ENCODE measurements at regions not wholly inside any gene's neighbourhood (a gene's known extent, or its start where the extent isn't known, plus 50 kb on each side); places are given as distances from the start of the nearest gene placed in this dataset.
"Not testable (repeated sequence)": the region's sequence is repeated elsewhere in the genome, so short reads cannot be mapped to it uniquely, and the experiment has no call there.

DNA sequence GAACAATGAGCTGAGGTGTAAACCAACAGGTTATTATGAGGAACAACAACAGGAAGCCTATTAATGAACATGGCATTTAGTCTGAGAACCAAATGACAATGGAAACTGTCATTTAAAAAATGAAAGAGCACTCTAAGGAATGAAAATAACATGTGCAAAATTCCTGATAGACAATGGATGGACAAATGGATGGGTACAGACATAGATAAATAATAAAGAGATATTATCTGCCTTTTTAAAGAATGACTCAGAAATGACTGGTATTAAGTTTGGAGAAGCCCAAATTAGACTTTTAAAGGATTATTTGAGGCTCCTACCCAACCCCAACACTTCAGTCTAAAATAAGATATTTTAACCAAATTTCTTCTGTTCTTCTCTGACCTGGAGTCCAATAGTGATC is 650.5 kb upstream of the ZNF385D start:
- Histone ChIP-seq H3K4me1 (ENCODE audit: insufficient read depth) (no peaks in the 10 kb centered on the region), H3K4me3 (ENCODE audit: low read depth, low read length) (no peak overlapping the region), H3K27ac (ENCODE audit: low read depth) (no peak overlapping the region), H3K36me3 (ENCODE audit: insufficient read depth) (no peaks in the 10 kb centered on the region)
- no peak for DNase-seq (ENCODE audit: extremely low spot score)

DNA sequence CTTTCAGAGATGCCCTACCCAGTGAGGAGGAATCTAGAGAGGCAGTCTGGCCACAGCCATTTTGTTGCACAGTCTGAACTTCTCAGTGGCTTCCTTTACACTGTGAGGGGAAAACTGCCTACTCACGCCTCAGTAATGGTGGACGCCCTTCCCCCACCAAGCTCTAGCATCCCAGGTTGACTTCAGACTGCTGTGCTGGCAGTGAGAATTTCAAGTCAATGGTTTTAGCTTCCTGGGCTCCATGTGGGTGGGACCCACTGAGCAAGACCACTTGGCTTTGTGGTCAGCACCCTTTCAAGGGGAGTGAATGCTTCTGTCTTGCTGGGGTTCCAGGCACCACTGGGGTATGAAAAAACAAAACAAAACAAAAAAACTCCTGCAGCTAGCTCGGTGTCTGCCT is 663.2 kb upstream of the ZNF385D start:
- 93% methylated on average over 3 of the region's 3 CpGs for WGBS
- no peak for DNase-seq (ENCODE audit: extremely low spot score)
- Histone ChIP-seq H3K4me1 (ENCODE audit: insufficient read depth) (no peaks in the 10 kb centered on the region), H3K27ac (ENCODE audit: low read depth) (no peak overlapping the region), H3K36me3 (ENCODE audit: insufficient read depth) (no peaks in the 10 kb centered on the region), H3K4me3 (ENCODE audit: low read depth, low read length) (no peak overlapping the region)

- H3K36me3 ChIP-seq (ENCODE audit: insufficient read depth); DNase-seq (ENCODE audit: extremely low spot score): not testable (repeated sequence)
- 87% methylated on average over 19 of the region's 19 CpGs for WGBS
Observed at GRCh38 chr3:22416838-22417446, 665.9 kb upstream of the ZNF385D start.

DNA sequence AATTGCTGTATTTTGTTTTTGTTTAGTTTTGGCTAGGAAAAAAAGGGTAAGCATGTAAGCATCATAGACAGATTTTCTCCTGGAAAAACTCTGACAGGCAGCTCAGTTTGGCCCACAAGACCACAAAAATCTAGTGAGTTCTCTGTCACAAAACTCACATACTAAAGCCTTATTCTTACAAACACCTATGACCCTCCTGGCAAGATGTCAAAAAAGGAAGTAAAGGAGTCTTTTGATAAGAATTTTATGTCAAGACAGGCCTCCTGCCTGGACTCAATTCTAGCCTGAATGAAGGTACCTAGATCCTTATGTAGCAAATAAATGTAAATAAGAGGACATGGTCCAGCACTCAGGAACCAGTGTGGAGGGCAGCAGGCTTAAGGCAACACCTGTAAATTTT is 668.3 kb upstream of the ZNF385D start:
- no peaks in the 10 kb centered on the region for H3K36me3 ChIP-seq (ENCODE audit: insufficient read depth)
- DNase-seq (ENCODE audit: extremely low spot score) = no peak
- no peaks in the 10 kb centered on the region for H3K4me1 ChIP-seq (ENCODE audit: insufficient read depth)
- no peak overlapping the region for H3K4me3 ChIP-seq (ENCODE audit: low read depth, low read length)
- no peak overlapping the region for H3K27ac ChIP-seq (ENCODE audit: low read depth)

More at GRCh38 chr3:22416838-22417446, 665.9 kb upstream of the ZNF385D start:
- H3K4me3 ChIP-seq (ENCODE audit: low read depth, low read length); H3K27ac ChIP-seq (ENCODE audit: low read depth); H3K4me1 ChIP-seq (ENCODE audit: insufficient read depth): not testable (repeated sequence)

DNA sequence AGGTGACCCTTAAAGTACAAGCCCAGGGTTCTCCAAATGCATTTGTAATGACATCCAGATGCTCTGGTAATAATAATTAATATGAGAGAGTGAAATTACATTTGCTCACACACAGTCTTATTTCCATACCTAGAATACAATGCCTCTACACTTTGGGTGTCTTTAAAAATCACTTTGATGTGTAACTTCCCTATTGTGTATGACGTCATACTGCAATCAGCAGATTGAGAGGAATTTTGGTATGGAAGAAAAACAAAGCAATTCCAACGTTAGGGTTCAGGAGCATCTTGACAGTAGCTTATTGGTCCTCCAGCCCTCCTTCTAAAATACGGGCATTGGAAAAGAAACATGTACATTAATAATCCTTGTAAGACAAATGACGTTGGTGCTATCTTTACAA is 670.6 kb upstream of the ZNF385D start:
- 73% methylated on average over 4 of the region's 4 CpGs for WGBS
- no peak overlapping the region for H3K4me3 ChIP-seq (ENCODE audit: low read depth, low read length)
- no peak for DNase-seq (ENCODE audit: extremely low spot score)
- no peak overlapping the region for H3K27ac ChIP-seq (ENCODE audit: low read depth)
- H3K36me3 ChIP-seq (ENCODE audit: insufficient read depth) = no peaks in the 10 kb centered on the region
- no peaks in the 10 kb centered on the region for H3K4me1 ChIP-seq (ENCODE audit: insufficient read depth)

- no peaks in the 10 kb centered on the region for H3K36me3 ChIP-seq (ENCODE audit: insufficient read depth)
- no peak overlapping the region for H3K27ac ChIP-seq (ENCODE audit: low read depth)
- H3K4me1 ChIP-seq (ENCODE audit: insufficient read depth) = no peaks in the 10 kb centered on the region
- WGBS = 93% methylated on average over 1 of the region's 1 CpG
- no peak for DNase-seq (ENCODE audit: extremely low spot score)
- no peak overlapping the region for H3K4me3 ChIP-seq (ENCODE audit: low read depth, low read length)
Observed at GRCh38 chr3:22431334-22431733, 680.3 kb upstream of the ZNF385D start.

DNA sequence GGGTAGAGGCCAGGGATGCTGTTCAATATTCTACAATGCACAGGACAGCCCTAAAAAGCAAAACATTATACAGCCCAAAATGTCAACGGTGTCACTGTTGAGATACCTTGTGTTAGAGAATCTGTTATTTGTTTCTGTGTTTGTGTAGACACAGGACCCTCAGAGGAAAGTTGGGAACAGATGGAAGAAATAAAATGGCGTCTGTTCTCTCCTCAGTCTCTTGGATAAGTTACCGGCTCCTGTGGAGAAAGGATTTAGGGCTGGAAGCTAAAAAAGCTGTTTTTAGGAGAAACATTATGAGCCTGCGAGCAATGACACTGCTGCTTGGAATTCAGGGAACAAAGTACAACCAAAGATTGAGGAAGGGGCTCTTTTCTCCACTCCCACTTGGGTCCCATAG is 688.6 kb upstream of the ZNF385D start:
- H3K4me3 ChIP-seq (ENCODE audit: low read depth, low read length) = no peak overlapping the region
- WGBS = 93% methylated on average over 4 of the region's 4 CpGs
- no peak for DNase-seq (ENCODE audit: extremely low spot score)

DNA sequence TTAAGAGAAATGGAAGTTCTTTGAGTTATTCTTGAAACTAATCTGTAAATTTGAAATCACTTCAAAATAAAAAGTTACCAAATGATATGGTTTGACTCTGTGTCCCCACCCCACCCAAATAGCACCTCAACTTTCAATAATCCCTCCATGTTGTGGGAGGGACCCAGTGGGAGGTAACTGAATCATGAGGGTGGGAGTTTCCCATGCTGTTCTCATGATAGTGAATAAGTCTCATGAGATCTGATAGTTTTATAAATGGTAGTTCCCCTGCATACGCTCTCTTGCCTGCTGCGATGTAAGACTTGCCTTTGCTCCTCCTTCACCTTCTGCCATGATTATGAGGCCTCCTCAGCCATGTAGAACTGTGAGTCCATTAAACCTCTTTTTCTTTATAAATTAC is 690.7 kb upstream of the ZNF385D start:
- no peak overlapping the region for H3K27ac ChIP-seq (ENCODE audit: low read depth)
- DNase-seq (ENCODE audit: extremely low spot score) = no peak
- no peaks in the 10 kb centered on the region for H3K4me1 ChIP-seq (ENCODE audit: insufficient read depth)
- H3K36me3 ChIP-seq (ENCODE audit: insufficient read depth) = no peaks in the 10 kb centered on the region
- 97% methylated on average over 2 of the region's 2 CpGs for WGBS
- no peak overlapping the region for H3K4me3 ChIP-seq (ENCODE audit: low read depth, low read length)

More for the DNA sequence above, 688.6 kb upstream of the ZNF385D start:
- no peaks in the 10 kb centered on the region for H3K4me1 ChIP-seq (ENCODE audit: insufficient read depth)
- H3K27ac ChIP-seq (ENCODE audit: low read depth) = no peak overlapping the region
- no peaks in the 10 kb centered on the region for H3K36me3 ChIP-seq (ENCODE audit: insufficient read depth)

DNA sequence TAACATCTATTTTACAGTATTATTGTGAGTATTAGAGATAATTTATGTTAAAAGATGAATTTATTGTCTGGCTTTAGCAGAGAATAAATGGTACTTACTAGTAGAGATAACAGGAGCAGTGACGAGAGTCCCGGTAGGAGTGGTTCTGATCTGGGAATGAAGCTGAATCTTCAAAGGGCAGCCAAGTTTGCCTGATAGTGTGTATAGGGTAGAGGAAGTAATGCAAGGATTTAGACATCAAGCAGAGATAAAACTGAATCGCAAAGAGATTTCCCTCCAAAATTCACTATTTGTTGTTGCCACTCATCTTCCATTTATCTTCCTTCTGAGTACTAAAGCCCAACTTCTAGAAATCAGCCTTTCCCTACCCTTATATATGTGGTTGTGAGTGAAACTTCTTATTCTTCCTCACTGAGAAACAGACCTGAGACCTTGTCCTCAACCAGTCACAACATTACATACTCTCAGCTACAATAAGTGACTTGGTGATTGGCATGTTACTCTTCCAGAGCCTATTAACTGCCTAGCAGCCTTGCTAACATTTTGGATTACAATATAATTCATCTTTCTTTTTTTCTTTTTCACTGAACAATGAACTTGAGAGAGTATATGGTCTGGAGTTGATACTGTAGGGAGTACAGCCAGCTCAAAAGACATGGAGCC is 692.7 kb upstream of the ZNF385D start:
- Histone ChIP-seq H3K36me3 (ENCODE audit: insufficient read depth) (no peaks in the 10 kb centered on the region), H3K4me3 (ENCODE audit: low read depth, low read length) (no peak overlapping the region), H3K27ac (ENCODE audit: low read depth) (no peak overlapping the region), H3K4me1 (ENCODE audit: insufficient read depth) (no peaks in the 10 kb centered on the region)
- 60% methylated on average over 3 of the region's 3 CpGs for WGBS
- DNase-seq (ENCODE audit: extremely low spot score) = no peak

DNA sequence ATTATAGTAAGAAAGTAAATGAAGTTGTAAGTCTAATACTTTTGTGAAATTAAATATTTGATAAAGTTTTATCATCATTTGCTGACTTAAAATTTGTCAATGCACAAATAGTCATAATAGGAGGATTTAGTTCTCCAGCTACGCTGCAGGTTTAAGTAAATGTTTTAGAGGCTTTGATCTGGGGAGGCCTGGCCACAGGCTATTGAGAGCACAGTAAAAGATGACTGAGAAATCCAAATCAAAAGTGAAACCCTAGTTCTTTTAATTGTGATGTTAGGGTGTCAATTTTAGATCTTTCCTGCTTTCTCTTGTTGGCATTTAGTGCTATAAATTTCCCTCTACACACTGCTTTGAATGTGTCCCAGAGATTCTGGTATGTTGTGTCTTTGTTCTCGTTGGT is 694.3 kb upstream of the ZNF385D start:
- not testable (repeated sequence) for DNase-seq (ENCODE audit: extremely low spot score); H3K4me3 ChIP-seq (ENCODE audit: low read depth, low read length); H3K27ac ChIP-seq (ENCODE audit: low read depth); H3K4me1 ChIP-seq (ENCODE audit: insufficient read depth); H3K36me3 ChIP-seq (ENCODE audit: insufficient read depth)
- WGBS = 93% methylated on average over 1 of the region's 2 CpGs

- Histone ChIP-seq H3K27ac (ENCODE audit: low read depth) (no peak overlapping the region), H3K4me3 (ENCODE audit: low read depth, low read length) (no peak overlapping the region), H3K4me1 (ENCODE audit: insufficient read depth) (no peaks in the 10 kb centered on the region), H3K36me3 (ENCODE audit: insufficient read depth) (no peaks in the 10 kb centered on the region)
- DNase-seq (ENCODE audit: extremely low spot score) = no peak
- 63% methylated on average over 5 of the region's 5 CpGs for WGBS
Observed at GRCh38 chr3:22450786-22451400, 699.9 kb upstream of the ZNF385D start.

DNA sequence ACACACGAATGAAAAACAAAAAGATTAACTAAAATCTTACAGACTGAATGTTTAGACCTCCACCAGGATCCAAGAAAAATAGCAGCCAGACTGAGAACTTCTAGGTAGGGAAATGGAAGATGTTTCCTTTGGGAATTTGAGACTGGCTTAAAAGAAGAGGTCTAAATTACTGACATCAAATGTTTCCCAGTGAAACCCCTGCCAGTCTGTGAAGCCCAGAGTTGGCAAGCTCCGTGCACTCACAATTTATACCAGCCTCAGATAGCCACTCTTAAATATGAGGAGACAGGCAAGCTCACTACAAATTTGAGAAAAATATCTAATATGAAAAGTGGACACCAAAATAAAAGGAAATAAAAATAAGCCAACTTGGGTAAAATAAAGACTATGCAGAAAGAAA is 700.5 kb upstream of the ZNF385D start:
- Histone ChIP-seq H3K4me1 (ENCODE audit: insufficient read depth) (no peaks in the 10 kb centered on the region), H3K36me3 (ENCODE audit: insufficient read depth) (no peaks in the 10 kb centered on the region), H3K4me3 (ENCODE audit: low read depth, low read length) (no peak overlapping the region), H3K27ac (ENCODE audit: low read depth) (no peak overlapping the region)
- no peak for DNase-seq (ENCODE audit: extremely low spot score)
- 48% methylated on average over 2 of the region's 2 CpGs for WGBS

- Histone ChIP-seq H3K27ac (ENCODE audit: low read depth) (no peak overlapping the region), H3K4me1 (ENCODE audit: insufficient read depth) (no peaks in the 10 kb centered on the region), H3K36me3 (ENCODE audit: insufficient read depth) (no peaks in the 10 kb centered on the region), H3K4me3 (ENCODE audit: low read depth, low read length) (no peak overlapping the region)
- WGBS = 85% methylated on average over 1 of the region's 1 CpG
- DNase-seq (ENCODE audit: extremely low spot score) = no peak
Observed at GRCh38 chr3:22453906-22454535, 703.0 kb upstream of the ZNF385D start.

DNA sequence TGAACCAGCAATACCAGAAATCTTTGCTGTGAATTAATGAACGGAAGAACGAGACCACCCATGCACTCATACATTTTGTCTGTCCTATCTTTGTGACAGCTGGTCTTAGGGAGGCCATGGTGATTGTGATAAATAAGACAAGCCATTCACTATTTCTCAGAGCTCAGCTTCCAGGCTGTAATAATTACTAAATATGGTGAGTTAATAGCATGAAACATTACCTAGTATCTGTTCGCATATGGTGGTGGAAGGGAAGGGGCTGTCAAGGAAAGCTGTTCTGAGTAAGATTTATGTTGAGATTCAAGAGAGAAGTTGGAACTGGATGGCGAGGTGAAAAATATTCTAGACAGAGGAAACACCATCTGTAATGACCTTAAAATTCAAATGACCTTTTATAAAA is 719.0 kb upstream of the ZNF385D start:
- Histone ChIP-seq H3K27ac (ENCODE audit: low read depth) (no peak overlapping the region), H3K4me1 (ENCODE audit: insufficient read depth) (no peaks in the 10 kb centered on the region), H3K36me3 (ENCODE audit: insufficient read depth) (no peaks in the 10 kb centered on the region), H3K4me3 (ENCODE audit: low read depth, low read length) (no peak overlapping the region)
- no peak for DNase-seq (ENCODE audit: extremely low spot score)
- WGBS = 89% methylated on average over 4 of the region's 4 CpGs
